GM06990 (cell line): ENCODE measurements at regions not wholly inside any gene's neighbourhood (a gene's known extent, or its start where the extent isn't known, plus 50 kb on each side); places are given as distances from the start of the nearest gene placed in this dataset.

Experiments used
- DNase-seq: peaks from one replicate; pipeline ENCODE4 v3.0.0-alpha.2; 2011; ENCODE audit not compliant: insufficient read length; ENCODE audit errors: extremely low read depth
- H3K27me3 ChIP-seq: replicated peaks from 2 replicates; pipeline ENCODE4 v1.6.0; 2011; ENCODE audit warnings: low read length; ENCODE audit not compliant: control insufficient read depth, insufficient read depth
- H3K36me3 ChIP-seq: 2 replicates; pipeline ENCODE4 v1.5.1; 2011; ENCODE audit warnings: low read length; ENCODE audit not compliant: control insufficient read depth, insufficient read depth
- H3K4me3 ChIP-seq: replicated peaks from 2 replicates; pipeline ENCODE4 v1.5.1; 2011; ENCODE audit warnings: low read depth, mild to moderate bottlenecking, control low read depth, low read length
- TF ChIP-seq, protein P1 (sequence below): IDR thresholded peaks from 2 replicates; pipeline ENCODE4 v1.5.1; 2011; ENCODE audit warnings: low read length, control low read depth, mild to moderate bottlenecking, inconsistent platforms; ENCODE audit not compliant: insufficient read depth, poor library complexity, severe bottlenecking

DNA sequence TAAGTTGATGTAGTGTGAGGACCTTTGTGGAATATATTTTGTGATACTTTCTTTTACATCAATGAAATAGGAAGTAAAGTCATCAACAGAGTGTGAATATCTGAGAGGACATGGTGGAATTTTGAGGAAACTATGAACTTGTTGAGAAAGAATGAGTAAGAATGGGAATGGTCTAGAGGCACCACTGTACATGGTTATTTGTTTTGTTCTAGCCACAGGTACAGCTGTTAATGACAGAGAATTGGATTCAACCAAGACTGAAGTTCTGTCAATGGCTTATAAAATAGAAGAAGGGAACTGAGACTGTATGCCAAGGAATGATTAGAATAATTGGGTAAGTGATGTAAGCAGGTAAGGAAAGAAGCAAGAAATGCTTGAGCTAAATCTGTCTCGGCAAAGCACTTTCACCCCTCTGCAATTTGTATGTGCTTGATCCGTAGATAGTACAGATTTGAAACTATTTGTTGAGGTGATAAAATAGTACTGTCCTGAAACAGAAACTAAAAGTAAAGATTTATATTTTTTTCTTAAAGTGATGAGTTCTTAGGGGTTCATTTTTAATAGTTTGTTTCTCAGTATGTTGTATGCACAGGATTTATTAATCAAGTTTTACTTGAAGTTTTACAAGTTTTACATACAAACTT, 468.8 kb upstream of the SMC2 start:
- no peak for DNase-seq
- Histone ChIP-seq H3K4me3 (no peak overlapping the region), H3K27me3 (no peaks in the 10 kb centered on the region), H3K36me3 (no peaks in the 10 kb centered on the region)
- TF ChIP-seq, protein P1, sequence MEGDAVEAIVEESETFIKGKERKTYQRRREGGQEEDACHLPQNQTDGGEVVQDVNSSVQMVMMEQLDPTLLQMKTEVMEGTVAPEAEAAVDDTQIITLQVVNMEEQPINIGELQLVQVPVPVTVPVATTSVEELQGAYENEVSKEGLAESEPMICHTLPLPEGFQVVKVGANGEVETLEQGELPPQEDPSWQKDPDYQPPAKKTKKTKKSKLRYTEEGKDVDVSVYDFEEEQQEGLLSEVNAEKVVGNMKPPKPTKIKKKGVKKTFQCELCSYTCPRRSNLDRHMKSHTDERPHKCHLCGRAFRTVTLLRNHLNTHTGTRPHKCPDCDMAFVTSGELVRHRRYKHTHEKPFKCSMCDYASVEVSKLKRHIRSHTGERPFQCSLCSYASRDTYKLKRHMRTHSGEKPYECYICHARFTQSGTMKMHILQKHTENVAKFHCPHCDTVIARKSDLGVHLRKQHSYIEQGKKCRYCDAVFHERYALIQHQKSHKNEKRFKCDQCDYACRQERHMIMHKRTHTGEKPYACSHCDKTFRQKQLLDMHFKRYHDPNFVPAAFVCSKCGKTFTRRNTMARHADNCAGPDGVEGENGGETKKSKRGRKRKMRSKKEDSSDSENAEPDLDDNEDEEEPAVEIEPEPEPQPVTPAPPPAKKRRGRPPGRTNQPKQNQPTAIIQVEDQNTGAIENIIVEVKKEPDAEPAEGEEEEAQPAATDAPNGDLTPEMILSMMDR, result no peak

DNA sequence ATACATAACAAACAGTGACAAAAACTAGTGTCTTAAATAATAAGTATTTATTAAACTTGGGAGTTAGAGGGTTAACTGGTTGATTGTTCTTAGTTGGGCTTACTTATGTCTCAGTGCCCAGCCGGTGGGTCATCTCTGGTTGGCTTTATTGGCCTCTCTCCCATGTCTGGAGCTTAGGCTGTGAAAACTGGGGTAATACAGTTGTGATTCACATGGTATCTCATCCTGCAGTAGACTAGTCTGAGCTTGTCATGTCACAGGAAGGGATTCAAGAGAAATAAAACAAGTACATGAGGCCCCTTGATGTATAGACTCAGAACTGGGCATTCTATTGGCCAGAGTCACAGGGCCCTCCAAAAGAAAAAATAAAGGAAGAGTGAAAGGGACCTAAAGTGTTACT, 466.4 kb upstream of the SMC2 start:
- no peaks in the 10 kb centered on the region for H3K36me3 ChIP-seq
- DNase-seq, result no peak

DNA sequence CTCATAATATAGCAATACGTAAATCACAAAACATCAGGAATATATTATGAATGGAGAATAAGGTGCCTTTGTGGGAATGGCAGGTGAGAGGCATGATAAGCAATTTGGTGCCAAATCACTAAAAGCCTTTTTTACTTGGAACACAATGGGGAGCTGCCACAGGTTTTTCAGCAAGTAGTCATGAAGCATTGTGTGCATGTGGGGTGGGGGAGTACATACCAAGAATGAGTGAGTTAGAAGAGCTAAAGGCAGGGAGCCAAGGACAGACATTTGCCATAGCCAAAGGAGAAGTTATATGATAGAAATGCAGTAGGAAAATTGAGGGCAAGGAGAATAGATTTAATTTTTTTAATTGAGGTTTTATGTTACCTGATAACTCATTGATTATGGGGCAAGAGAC, 445.0 kb upstream of the SMC2 start:
- DNase-seq, result no peak
- TF ChIP-seq, protein P1, result no peak
- no peak overlapping the region for H3K4me3 ChIP-seq

More for the DNA sequence above, 466.4 kb upstream of the SMC2 start:
- no peaks in the 10 kb centered on the region for H3K27me3 ChIP-seq
- no peak overlapping the region for H3K4me3 ChIP-seq
- TF ChIP-seq, protein P1, result no peak

DNA sequence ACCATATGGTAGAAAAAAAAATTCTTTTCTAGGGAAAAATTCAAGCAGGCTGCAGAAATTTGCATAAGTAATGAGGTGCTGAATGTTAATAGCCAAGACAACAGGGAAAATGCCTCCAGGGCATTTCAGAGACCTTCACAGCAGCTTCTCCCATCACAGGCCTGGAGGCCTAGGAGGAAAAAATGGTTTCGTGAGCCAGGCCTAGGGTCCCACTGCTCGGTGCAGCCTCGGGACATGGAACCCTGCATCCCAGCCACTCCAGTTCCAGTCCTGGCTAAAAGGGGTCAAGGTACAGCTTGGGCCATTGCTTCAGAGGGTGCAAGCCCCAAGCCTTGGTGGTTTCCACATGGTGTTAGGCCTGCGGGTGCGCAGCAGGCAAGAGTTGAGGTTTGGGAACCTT, 436.0 kb upstream of the SMC2 start:
- Histone ChIP-seq H3K27me3 (no peaks in the 10 kb centered on the region), H3K4me3 (no peak overlapping the region), H3K36me3 (no peaks in the 10 kb centered on the region)
- no peak for DNase-seq
- TF ChIP-seq, protein P1, result no peak

More for the DNA sequence above, 445.0 kb upstream of the SMC2 start:
- Histone ChIP-seq H3K27me3 (no peaks in the 10 kb centered on the region), H3K36me3 (no peaks in the 10 kb centered on the region)

DNA sequence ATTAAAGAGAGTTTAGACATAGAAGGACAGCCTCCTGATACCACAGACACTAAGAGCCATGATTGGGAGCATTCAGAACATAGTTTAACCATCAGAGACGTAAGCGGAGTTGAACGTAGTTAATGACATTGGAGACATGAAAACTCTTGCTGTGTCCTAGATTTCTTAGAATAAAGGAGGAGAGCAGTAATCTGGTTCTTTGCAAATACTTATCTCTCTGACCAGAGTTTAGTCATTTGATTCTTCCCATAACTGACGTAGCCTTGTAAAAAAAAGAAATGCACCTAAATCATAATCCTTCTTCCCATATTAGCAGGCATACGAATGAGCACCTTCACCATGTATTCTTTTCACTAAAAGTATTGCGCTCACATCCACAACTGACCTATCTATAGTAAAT, 433.3 kb upstream of the SMC2 start:
- H3K36me3 ChIP-seq, result no peaks in the 10 kb centered on the region
- no peak overlapping the region for H3K4me3 ChIP-seq
- TF ChIP-seq, protein P1, result no peak
- no peaks in the 10 kb centered on the region for H3K27me3 ChIP-seq
- DNase-seq, result no peak

DNA sequence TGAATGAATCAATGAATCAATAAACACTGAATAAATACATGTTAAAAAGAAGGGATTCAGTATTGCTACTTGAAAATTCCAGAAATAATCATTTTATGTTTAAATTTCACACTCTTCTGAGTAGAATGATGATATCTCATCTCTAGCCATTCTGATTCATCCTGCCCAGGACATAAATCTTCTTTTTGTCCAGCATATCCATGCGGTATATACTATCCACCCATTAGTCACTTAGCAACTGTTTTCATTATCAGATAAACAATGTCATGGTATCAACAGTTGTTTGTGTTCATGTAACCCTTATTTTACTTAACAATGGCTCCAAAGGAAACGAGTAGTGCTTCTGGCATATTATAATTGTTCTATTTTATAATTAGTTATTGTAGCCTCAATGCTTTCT, 432.4 kb upstream of the SMC2 start:
- no peaks in the 10 kb centered on the region for H3K36me3 ChIP-seq
- TF ChIP-seq, protein P1, result no peak
- no peak for DNase-seq
- no peaks in the 10 kb centered on the region for H3K27me3 ChIP-seq
- no peak overlapping the region for H3K4me3 ChIP-seq
